Medulla oblongata (tissue), 1 donor: ENCODE measurements at regions not wholly inside any gene's neighbourhood (a gene's known extent, or its start where the extent isn't known, plus 50 kb on each side); places are given as distances from the start of the nearest gene placed in this dataset.

ENCODE experiments used
- DNase-seq: peaks from one replicate; pipeline ENCODE4 v3.0.0-alpha.2; 2015; ENCODE audit errors: extremely low spot score

DNA sequence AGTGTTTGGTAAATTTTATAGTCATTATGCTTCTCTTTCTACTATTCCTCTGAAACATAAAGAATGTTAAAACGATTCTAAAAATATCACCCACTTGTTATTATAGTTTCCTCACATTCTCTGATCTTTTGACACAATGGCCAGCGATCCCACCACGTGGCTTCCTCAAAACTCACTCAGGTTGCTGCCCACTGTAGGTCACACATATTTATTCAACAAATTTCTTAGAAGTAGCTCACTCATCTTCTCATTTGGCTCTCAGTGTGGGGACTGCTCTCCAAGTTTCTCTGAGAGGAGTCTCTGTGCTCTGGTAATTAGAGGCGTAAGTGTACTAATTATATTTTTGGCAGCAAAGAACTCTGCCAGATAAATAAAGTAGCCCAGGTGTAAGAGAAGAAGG, 465.4 kb downstream of the CDH11 start:
- DNase-seq: no peak

- no peak for DNase-seq
Measured at GRCh38 chr16:64654178-64654577, 467.7 kb downstream of the CDH11 start.

GRCh38 chr16:64648282-64648681, 473.6 kb downstream of the CDH11 start:
- peak; percentile 16 for DNase-seq

- no peak for DNase-seq
Measured at GRCh38 chr16:64641343-64641742, 480.5 kb downstream of the CDH11 start.

- no peak for DNase-seq
Measured at GRCh38 chr16:64638766-64639165, 483.1 kb downstream of the CDH11 start.

GRCh38 chr16:64629622-64630021, 492.2 kb downstream of the CDH11 start:
- no peak for DNase-seq

- peak; percentile 42 for DNase-seq
Measured at GRCh38 chr16:64627781-64628180, 494.1 kb downstream of the CDH11 start.

DNA sequence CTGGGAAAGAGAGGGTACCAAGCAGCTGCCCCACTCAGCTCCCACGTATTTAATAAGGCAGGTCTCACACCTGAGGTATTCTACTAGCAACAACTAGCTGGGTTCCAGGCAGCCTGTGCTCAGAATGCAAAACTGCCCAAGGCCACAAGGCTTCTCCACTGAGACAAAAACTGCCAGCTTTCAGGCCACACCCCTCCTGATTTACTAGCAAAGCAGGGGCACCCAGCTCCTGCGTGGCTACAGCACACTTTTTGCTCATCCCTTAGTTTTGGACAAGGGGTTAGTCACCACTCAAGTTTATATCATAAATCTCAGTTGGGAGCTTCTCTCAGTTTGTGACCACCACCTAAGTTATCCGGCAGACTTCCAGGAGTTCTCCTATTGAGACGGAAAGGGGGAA, 494.6 kb downstream of the CDH11 start:
- no peak for DNase-seq

DNA sequence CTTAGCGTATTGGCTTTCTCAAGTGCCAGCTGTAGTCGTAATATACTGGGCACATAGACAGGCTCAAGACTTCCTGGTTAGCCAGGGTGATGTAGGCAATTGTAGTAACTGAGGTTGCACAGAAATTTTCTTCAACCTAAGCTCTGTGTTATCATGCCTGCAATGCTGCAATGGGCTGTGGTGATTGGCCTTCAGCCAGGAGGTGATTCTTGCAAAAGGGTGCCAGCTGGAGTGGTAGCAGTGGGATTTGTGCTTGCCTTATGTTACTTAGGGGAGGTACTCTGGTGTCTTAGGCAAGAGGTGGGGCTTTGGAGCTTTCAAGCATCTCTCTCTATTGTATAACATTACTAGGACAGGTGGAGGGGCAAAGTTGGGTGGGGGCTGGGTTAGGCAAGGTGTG, 495.1 kb downstream of the CDH11 start:
- no peak for DNase-seq

- no peak for DNase-seq
Measured at GRCh38 chr16:64621616-64622015, 500.2 kb downstream of the CDH11 start.

GRCh38 chr16:64617836-64618476, 503.9 kb downstream of the CDH11 start:
- no peak for DNase-seq

GRCh38 chr16:64615630-64616280, 506.1 kb downstream of the CDH11 start:
- peak; percentile 24 for DNase-seq

- DNase-seq: no peak
Measured at GRCh38 chr16:64596196-64596595, 525.7 kb downstream of the CDH11 start.

- DNase-seq: no peak
Measured at GRCh38 chr16:64590513-64590912, 531.4 kb downstream of the CDH11 start.

- DNase-seq: no peak
Measured at GRCh38 chr16:64589836-64590235, 532.0 kb downstream of the CDH11 start.

GRCh38 chr16:64586781-64587180, 535.1 kb downstream of the CDH11 start:
- no peak for DNase-seq

GRCh38 chr16:64585367-64585766, 536.5 kb downstream of the CDH11 start:
- DNase-seq: no peak

DNA sequence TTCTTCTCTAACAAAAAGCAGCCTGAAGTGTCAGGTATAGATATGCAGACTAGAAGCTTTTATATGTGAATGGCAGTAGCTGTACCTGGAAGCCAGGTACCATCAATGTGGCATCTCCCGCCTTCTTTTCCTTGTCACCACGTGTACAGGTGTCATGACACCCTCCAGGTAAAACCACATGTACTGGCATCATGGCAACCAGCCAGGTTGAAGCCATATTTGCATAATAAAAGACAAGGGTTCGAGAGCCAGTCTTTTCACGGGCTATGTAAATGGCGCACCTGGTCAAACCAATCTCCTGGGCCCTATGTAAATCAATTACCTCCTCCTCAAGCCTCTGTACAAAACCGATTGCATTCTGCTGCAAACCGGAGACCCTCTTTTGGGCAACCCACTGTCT, 541.3 kb downstream of the CDH11 start:
- no peak for DNase-seq

DNA sequence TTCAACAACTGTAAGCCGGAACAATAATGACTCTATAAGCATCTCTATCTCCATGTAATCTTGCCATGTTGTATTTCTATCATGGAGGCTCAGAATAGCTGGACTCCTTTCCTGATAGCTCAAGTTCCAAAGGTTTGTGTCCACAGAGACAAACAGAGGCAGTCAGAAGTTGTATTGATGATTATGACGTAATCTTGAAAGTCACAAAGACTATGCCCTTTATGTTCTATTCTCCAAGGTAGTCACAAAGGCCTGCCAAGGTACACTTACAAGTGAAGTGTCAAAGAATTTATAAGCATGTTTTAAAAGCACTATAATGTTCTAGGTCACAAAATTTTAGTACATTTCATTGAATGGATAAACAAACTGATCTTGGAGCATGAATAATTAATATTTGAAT, 542.2 kb downstream of the CDH11 start:
- DNase-seq: no peak

GRCh38 chr16:64545768-64546167, 576.1 kb downstream of the CDH11 start:
- DNase-seq: no peak

DNA sequence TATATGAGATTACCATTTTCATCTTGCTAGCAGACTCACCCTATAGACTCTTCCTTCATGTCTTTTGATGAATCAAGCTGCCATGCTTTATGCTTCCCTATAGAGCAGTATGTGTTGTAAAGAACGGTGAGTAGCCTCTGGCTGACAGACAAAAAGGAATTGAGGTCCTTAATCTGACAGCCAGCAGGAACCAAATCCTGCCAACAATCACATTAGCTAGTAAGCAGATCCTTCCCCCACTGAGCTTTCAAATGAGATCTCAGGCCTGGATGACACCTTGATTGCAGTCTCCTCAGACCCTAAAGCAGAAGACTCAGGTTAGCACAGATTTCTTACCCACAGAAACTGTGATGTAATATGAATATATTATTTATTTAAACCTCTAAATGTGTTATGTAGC, 577.0 kb downstream of the CDH11 start:
- no peak for DNase-seq

DNA sequence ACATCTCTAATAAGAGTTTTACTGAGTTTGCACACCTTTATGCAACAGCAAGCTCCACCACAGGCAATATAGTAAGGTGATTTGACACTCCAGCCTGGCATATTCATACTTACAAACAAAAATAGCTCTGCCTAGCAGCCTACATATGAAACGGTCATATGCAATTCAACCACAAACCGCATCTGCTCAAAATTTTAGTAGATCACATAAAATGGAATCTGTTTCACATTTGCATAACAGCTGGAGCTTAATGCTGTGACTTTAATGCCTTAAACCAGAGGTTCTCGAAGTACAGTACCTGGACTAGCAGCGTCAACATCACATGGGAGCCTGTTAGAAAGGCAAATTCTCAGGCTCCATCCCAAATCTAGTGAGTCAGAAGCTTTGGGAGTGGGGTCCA, 578.4 kb downstream of the CDH11 start:
- no peak for DNase-seq

DNA sequence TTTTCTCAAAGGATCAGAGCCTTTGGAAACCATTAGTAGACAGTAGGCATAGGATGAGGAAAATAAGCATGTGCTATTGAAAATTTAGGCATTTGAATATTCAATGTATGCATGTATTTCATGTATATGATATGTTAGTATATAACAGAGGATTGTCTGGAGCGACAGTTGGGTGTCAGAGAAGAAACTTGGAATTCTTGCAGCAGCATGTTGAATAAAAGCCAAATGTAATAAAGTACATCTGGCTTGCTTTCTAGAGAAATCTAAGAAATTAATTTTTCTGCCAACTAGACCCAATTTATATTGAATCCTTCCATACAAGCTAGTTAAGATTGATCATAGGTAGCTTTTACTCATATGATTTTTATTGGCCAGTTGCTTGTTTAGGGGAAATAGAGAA, 578.8 kb downstream of the CDH11 start:
- DNase-seq: no peak

DNA sequence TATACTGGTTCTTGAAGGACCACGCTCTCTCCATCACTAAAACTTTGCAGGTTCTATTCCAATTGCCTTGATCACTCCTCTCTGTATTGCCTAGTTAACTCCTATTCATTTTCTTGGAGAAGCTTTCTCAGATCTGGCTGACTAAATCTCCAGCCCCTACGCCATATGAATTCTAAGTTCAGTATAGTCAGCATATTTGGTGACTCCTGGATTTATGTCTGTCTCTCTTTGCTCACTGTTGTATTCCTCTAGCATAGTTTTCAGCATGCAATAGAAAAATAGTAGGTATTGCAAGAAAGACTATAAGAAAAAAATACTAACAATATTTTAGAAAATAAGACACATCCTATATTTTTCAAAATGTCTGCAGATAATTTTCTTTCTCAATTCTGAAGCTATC, 579.7 kb downstream of the CDH11 start:
- no peak for DNase-seq
